GM12878 (cell line): ENCODE measurements at regions not wholly inside any gene's neighbourhood (a gene's known extent, or its start where the extent isn't known, plus 50 kb on each side); places are given as distances from the start of the nearest gene placed in this dataset.

Source experiments
- ATAC-seq: fragments of 200-7000 bp; cut with Tn5 transposase; 3 replicates; pipeline ENCODE4 v1.9.1; 2020; ENCODE audit warnings: mild to moderate bottlenecking, moderate library complexity
- BruUV-seq: library from RNA; stranded (reverse); fragments of 400-500 nt; replicated peaks from 2 replicates; lab custom pipeline; 2021; lab: Mats Ljungman, UMichigan
- CTCF ChIA-PET: fragments of 300-600 bp; sonication (Branson Sonifier 250); formaldehyde crosslinking; extraction: SDS; loops from one replicate; lab custom pipeline; 2021; ENCODE audit warnings: inconsistent platforms; lab: Yijun Ruan, JAX
- POLR2A ChIA-PET: fragments of 350-600 bp; formaldehyde crosslinking; extraction: SDS; loops from one replicate; lab custom pipeline; 2021; ENCODE audit warnings: inconsistent platforms; lab: Charles Lee
- RAD21 ChIA-PET: fragments of 300-600 bp; sonication (Branson Sonifier 250); formaldehyde crosslinking; loops from one replicate; lab custom pipeline; 2023; ENCODE audit warnings: antibody characterized with exemption; ENCODE audit not compliant: unreplicated experiment; lab: Charles Lee
- SMC1A ChIA-PET: fragments of 300-600 bp; sonication (Branson Sonifier 250); formaldehyde crosslinking; loops from one replicate; lab custom pipeline; 2023; ENCODE audit not compliant: unreplicated experiment, uncharacterized antibody; lab: Charles Lee
- DNase-seq: peaks from one replicate; pipeline ENCODE4 v3.0.0-alpha.2; 2011; ENCODE audit warnings: low read depth, low spot score
- FAIRE-seq: peaks from 3 replicates; lab custom pipeline; 2011; peaks lifted over from hg19 to GRCh38; lab: Jason Lieb, UNC
- H2AFZ ChIP-seq: 2 replicates; pipeline ENCODE4 v1.6.0; 2011; ENCODE audit warnings: low read depth, low read length, control low read depth; ENCODE audit not compliant: control insufficient read depth
- H3K27ac ChIP-seq: 2 replicates; pipeline ENCODE4 v1.5.1; 2011; ENCODE audit warnings: control low read depth; ENCODE audit not compliant: control insufficient read depth, insufficient read depth
- H3K27me3 ChIP-seq, 2 experiments: replicated peaks in 1 of 2; 2 replicates each; pipeline versions ENCODE4 v1.6.0 to v1.6.1; 2011; ENCODE audit warnings: low read length in 1 of 2; ENCODE audit not compliant: control insufficient read depth in 2 of 2, insufficient read depth in 2 of 2
- H3K36me3 ChIP-seq, 2 experiments: 2 replicates each; pipeline ENCODE4 v1.5.1; 2011; ENCODE audit warnings: low read length in 1 of 2; ENCODE audit not compliant: control insufficient read depth in 2 of 2, insufficient read depth in 2 of 2
- H3K4me1 ChIP-seq: 2 replicates; pipeline ENCODE4 v1.6.1; 2011; ENCODE audit warnings: mild to moderate bottlenecking, low read length, moderate library complexity, mixed read lengths; ENCODE audit not compliant: control insufficient read depth, insufficient read depth
- H3K4me2 ChIP-seq: 2 replicates; pipeline ENCODE4 v1.6.0; 2011; ENCODE audit warnings: control low read depth; ENCODE audit not compliant: control insufficient read depth, insufficient read depth
- H3K4me3 ChIP-seq: fragments of 200-600 bp; sonication (generic); 2 replicates; pipeline ENCODE4 v1.5.1; 2016
- H3K79me2 ChIP-seq: 2 replicates; pipeline ENCODE4 v1.6.0; 2011; ENCODE audit warnings: low read length; ENCODE audit not compliant: control insufficient read depth, insufficient read depth
- H3K9ac ChIP-seq: 2 replicates; pipeline ENCODE4 v1.8.0; 2011; ENCODE audit warnings: low read length, control low read depth, mixed read lengths; ENCODE audit not compliant: control insufficient read depth, insufficient read depth
- H3K9me3 ChIP-seq: replicated peaks from 3 replicates; pipeline ENCODE4 v1.5.1; 2011; ENCODE audit warnings: mild to moderate bottlenecking, low read length; ENCODE audit not compliant: control insufficient read depth, insufficient read depth
- H4K20me1 ChIP-seq: 2 replicates; pipeline ENCODE4 v1.6.0; 2011; ENCODE audit not compliant: control insufficient read depth, insufficient read depth
- E2F4 ChIP-seq: IDR thresholded peaks from 2 replicates; pipeline ENCODE4 v1.6.1; 2012; ENCODE audit warnings: low read depth, low read length, improper control_type of control experiment
- E2F8 ChIP-seq: fragments of 450-650 bp; IDR thresholded peaks from 2 replicates; pipeline ENCODE4 v1.6.1; 2018; ENCODE audit warnings: mild to moderate bottlenecking, low read depth, moderate library complexity; ENCODE audit not compliant: partially characterized antibody
- FOXK2 ChIP-seq: fragments of 450-650 bp; IDR thresholded peaks from 2 replicates; pipeline ENCODE4 v1.6.1; 2017; ENCODE audit warnings: mild to moderate bottlenecking, moderate library complexity
- IKZF1 ChIP-seq: fragments of 450-650 bp; conservative IDR thresholded peaks from 2 replicates; pipeline ENCODE4 v1.6.1; 2017; ENCODE audit warnings: antibody characterized with exemption, mild to moderate bottlenecking
- NFIC ChIP-seq: IDR thresholded peaks from 2 replicates; pipeline ENCODE4 v1.6.1; 2012; ENCODE audit warnings: low read depth, mild to moderate bottlenecking, inconsistent platforms, low read length, moderate library complexity
- PAX5 ChIP-seq: IDR thresholded peaks from 2 replicates; pipeline ENCODE4 v1.6.1; 2011; ENCODE audit warnings: low read depth, low read length, borderline replicate concordance
- PKNOX1 ChIP-seq: fragments of 450-650 bp; IDR thresholded peaks from 2 replicates; pipeline ENCODE4 v1.6.1; 2016; ENCODE audit warnings: mild to moderate bottlenecking
- PML ChIP-seq: IDR thresholded peaks from 2 replicates; pipeline ENCODE4 v1.6.1; 2012; ENCODE audit warnings: low read length, inconsistent platforms
- POLR2AphosphoS5 ChIP-seq: IDR thresholded peaks from 2 replicates; pipeline ENCODE4 v1.6.1; 2011; ENCODE audit warnings: mild to moderate bottlenecking, low read length, inconsistent platforms
- RAD21 ChIP-seq: IDR thresholded peaks from 2 replicates; pipeline ENCODE4 v1.6.1; 2011; ENCODE audit warnings: mild to moderate bottlenecking, low read depth, low read length, moderate library complexity; ENCODE audit not compliant: insufficient read depth
- REST ChIP-seq: IDR thresholded peaks from 2 replicates; pipeline ENCODE4 v1.6.1; 2012; ENCODE audit warnings: mild to moderate bottlenecking, low read depth, low read length
- SIX5 ChIP-seq: IDR thresholded peaks from 2 replicates; pipeline ENCODE4 v1.6.1; 2011; ENCODE audit warnings: mild to moderate bottlenecking, low read depth, low read length, moderate library complexity; ENCODE audit not compliant: severe bottlenecking
- SMARCA5 ChIP-seq: fragments of 450-650 bp; IDR thresholded peaks from 2 replicates; pipeline ENCODE4 v1.6.1; 2017; ENCODE audit warnings: mild to moderate bottlenecking
- SRF ChIP-seq, 2 experiments: IDR thresholded peaks; 2 replicates each; pipeline ENCODE4 v1.6.1; 2011; ENCODE audit warnings: low read depth in 2 of 2, low read length in 2 of 2, mild to moderate bottlenecking in 1 of 2, moderate library complexity in 1 of 2
- ZNF207 ChIP-seq: fragments of 450-650 bp; IDR thresholded peaks from 2 replicates; pipeline ENCODE4 v1.6.1; 2014; ENCODE audit warnings: antibody characterized with exemption, mild to moderate bottlenecking, borderline replicate concordance
- ZNF24 ChIP-seq: fragments of 450-650 bp; IDR thresholded peaks from 2 replicates; pipeline ENCODE4 v1.6.1; 2017; ENCODE audit warnings: antibody characterized with exemption, mild to moderate bottlenecking
- ZNF274 ChIP-seq: IDR thresholded peaks from one replicate; pipeline ENCODE4 v1.8.0; 2011; ENCODE audit not compliant: insufficient read length, insufficient read depth
- ZSCAN29 ChIP-seq: fragments of 450-650 bp; IDR thresholded peaks from 2 replicates; pipeline ENCODE4 v1.6.1; 2017; ENCODE audit warnings: mild to moderate bottlenecking, moderate library complexity
- WGBS: methylation state at CpG from one replicate; pipeline ENCODE4 v1.1.6; 2016; ENCODE audit warnings: low lambda C conversion rate; ENCODE audit not compliant: insufficient replicate concordance, insufficient coverage; ENCODE audit errors: missing lambda C conversion rate; 5-methylcytosine and 5-hydroxymethylcytosine counted together
- in situ Hi-C: fragments of 300-500 bp; cut with MboI; formaldehyde crosslinking; loops from 9 replicates; pipeline ENCODE4 v1.14.3; 2018; ENCODE audit warnings: mixed read lengths
- intact Hi-C: fragments of 100-400 bp; cut with micrococcal nuclease; formaldehyde crosslinking; loops from one replicate; pipeline ENCODE4 v1.14.2; 2022; ENCODE audit not compliant: unreplicated experiment

GRCh38 chr6:164101859-164102258 lies 687.3 kb downstream of the QKI start:
- Histone ChIP-seq H3K9ac (no peak overlapping the region), H3K27me3 (no peaks in the 10 kb centered on the region), H3K4me1 (no peaks in the 10 kb centered on the region), H3K4me2 (no peak overlapping the region), H2AFZ (no peak overlapping the region), H3K4me3 (no peak overlapping the region), H3K27ac (no peak overlapping the region), H3K9me3 (no peaks in the 10 kb centered on the region), H3K79me2 (no peaks in the 10 kb centered on the region), H3K36me3 (no peaks in the 10 kb centered on the region), H4K20me1 (no peaks in the 10 kb centered on the region)
- FAIRE-seq, result no peak
- SMC1A ChIA-PET, result no interaction called here
- no TSS peak for BruUV-seq
- 25% methylated on average over 2 of the region's 2 CpGs for WGBS
- CTCF ChIA-PET, result no interaction called here
- RAD21 ChIA-PET, result no interaction called here
- no peak for DNase-seq
- in situ Hi-C loops (no loop called here), intact Hi-C loops (loop anchor here (10.0 kb wide), 2 partner anchors 687 to 823 kb away; partner anchors contain the start of gene QKI)
- POLR2A ChIA-PET, result no interaction called here
- TF ChIP-seq ZNF207 (no peak), IKZF1 (no peak), PML (no peak), SMARCA5 (no peak), ZNF274 (no peak), ZSCAN29 (no peak), POLR2AphosphoS5 (no peak), SRF (IDR thresholded peaks at IDR 0.05; ENCODE audit: low read depth in 2 of 2, low read length in 2 of 2) (no peak), RAD21 (no peak), SIX5 (no peak), ZNF24 (no peak), REST (no peak), FOXK2 (no peak), PKNOX1 (no peak), PAX5 (no peak), NFIC (no peak), E2F4 (no peak), E2F8 (no peak)
- no peak for ATAC-seq
